C4-2B (cell line): ENCODE measurements at regions not wholly inside any gene's neighbourhood (a gene's known extent, or its start where the extent isn't known, plus 50 kb on each side); places are given as distances from the start of the nearest gene placed in this dataset.

Experiments used
- CTCF ChIP-seq: fragments of 450-650 bp; conservative IDR thresholded peaks from 2 replicates; pipeline ENCODE4 v1.5.1; 2017; ENCODE audit warnings: mild to moderate bottlenecking
- ZFX ChIP-seq: fragments of 450-650 bp; IDR thresholded peaks from 2 replicates; pipeline ENCODE4 v1.6.1; 2017

GRCh38 chr16:66258916-66259845 lies 107.3 kb upstream of the CDH5 start:
- no peak for TF ChIP-seq CTCF
- TF ChIP-seq ZFX: no peak
